OCI-LY7 (cell line): ENCODE measurements at regions not wholly inside any gene's neighbourhood (a gene's known extent, or its start where the extent isn't known, plus 50 kb on each side); places are given as distances from the start of the nearest gene placed in this dataset.

ENCODE experiments used
- BruUV-seq: library from RNA; stranded (reverse); fragments of 400-500 nt; replicated peaks from 2 replicates; lab custom pipeline; 2021; lab: Mats Ljungman, UMichigan
- CTCF ChIA-PET: fragments of 300-600 bp; sonication (Branson Sonifier 250); formaldehyde crosslinking; loops from one replicate; lab custom pipeline; 2022; ENCODE audit warnings: antibody characterized with exemption; ENCODE audit not compliant: unreplicated experiment; lab: Charles Lee
- POLR2A ChIA-PET: fragments of 300-600 bp; sonication (Branson Sonifier 250); formaldehyde crosslinking; loops from one replicate; lab custom pipeline; 2022; ENCODE audit warnings: antibody characterized with exemption; lab: Charles Lee
- DNase-seq: peaks from one replicate; pipeline ENCODE4 v3.0.0-alpha.2; 2015; ENCODE audit warnings: low spot score
- H2AFZ ChIP-seq: fragments of 200-600 bp; sonication (generic), shearing (Covaris generic); 2 replicates; pipeline ENCODE4 v1.6.1; 2014; ENCODE audit warnings: mild to moderate bottlenecking, antibody characterized with exemption, low read length, moderate library complexity
- H3K27ac ChIP-seq: fragments of 200-600 bp; sonication (generic); 2 replicates; pipeline ENCODE4 v1.5.1; 2014; ENCODE audit warnings: mixed run types, low read depth, mild to moderate bottlenecking, moderate library complexity, low read length, inconsistent platforms; ENCODE audit not compliant: poor library complexity, severe bottlenecking
- H3K36me3 ChIP-seq: fragments of 200-600 bp; sonication (generic); 2 replicates; pipeline ENCODE4 v1.6.1; 2014; ENCODE audit warnings: mild to moderate bottlenecking, antibody characterized with exemption, low read length, moderate library complexity, mixed read lengths; ENCODE audit not compliant: insufficient read depth
- H3K4me1 ChIP-seq: fragments of 200-600 bp; sonication (generic); 2 replicates; pipeline ENCODE4 v1.5.1; 2014; ENCODE audit warnings: mild to moderate bottlenecking, low read length; ENCODE audit not compliant: insufficient read depth, poor library complexity, severe bottlenecking
- H3K4me2 ChIP-seq: fragments of 200-600 bp; sonication (generic); 2 replicates; pipeline ENCODE4 v1.6.1; 2014; ENCODE audit warnings: mild to moderate bottlenecking, low read length
- H3K4me3 ChIP-seq: fragments of 200-600 bp; sonication (generic); 2 replicates; pipeline ENCODE4 v1.5.1; 2014; ENCODE audit warnings: mild to moderate bottlenecking, low read depth, low read length; ENCODE audit not compliant: poor library complexity, severe bottlenecking
- H3K79me2 ChIP-seq: fragments of 200-600 bp; sonication (generic); 2 replicates; pipeline ENCODE4 v1.6.1; 2016; ENCODE audit warnings: low read depth, mild to moderate bottlenecking, low read length, moderate library complexity, mixed read lengths; ENCODE audit not compliant: insufficient read depth
- H3K9me2 ChIP-seq: fragments of 200-600 bp; sonication (generic); 2 replicates; pipeline ENCODE4 v1.6.1; 2016; ENCODE audit warnings: mild to moderate bottlenecking, low read length, mixed read lengths; ENCODE audit not compliant: insufficient read depth
- H3K9me3 ChIP-seq: fragments of 200-600 bp; sonication (generic); 2 replicates; pipeline ENCODE4 v1.6.1; 2014; ENCODE audit warnings: mild to moderate bottlenecking, mixed run types, low read length, mixed read lengths
- H4K20me1 ChIP-seq: fragments of 200-600 bp; sonication (generic); 2 replicates; pipeline ENCODE4 v1.6.1; 2014; ENCODE audit warnings: mild to moderate bottlenecking, antibody characterized with exemption, low read length, moderate library complexity, mixed read lengths; ENCODE audit not compliant: insufficient read depth
- EZH2phosphoT487 ChIP-seq: fragments of 200-600 bp; sonication (generic); IDR thresholded peaks from 2 replicates; pipeline ENCODE4 v1.6.1; 2018; ENCODE audit warnings: low read depth, borderline replicate concordance, mild to moderate bottlenecking, mixed run types, antibody characterized with exemption, low read length, moderate library complexity, mixed read lengths
- intact Hi-C: fragments of 100-400 bp; cut with micrococcal nuclease; formaldehyde crosslinking; loops from one replicate; pipeline ENCODE4 v1.10.0; 2022; ENCODE audit not compliant: unreplicated experiment
- TF ChIP-seq, protein P1 (sequence below): fragments of 200-600 bp; sonication (generic); conservative IDR thresholded peaks from 2 replicates; pipeline ENCODE4 v1.5.1; 2014; ENCODE audit warnings: mild to moderate bottlenecking, antibody characterized with exemption, low read length, moderate library complexity, mixed read lengths

- CTCF ChIA-PET, result no interaction called here
- Histone ChIP-seq H3K4me1 (no peaks in the 10 kb centered on the region), H3K4me3 (no peak overlapping the region), H3K27ac (no peak overlapping the region), H3K36me3 (no peaks in the 10 kb centered on the region), H3K9me3 (no peaks in the 10 kb centered on the region), H2AFZ (no peak overlapping the region), H3K79me2 (no peaks in the 10 kb centered on the region), H4K20me1 (no peaks in the 10 kb centered on the region), H3K9me2 (no peaks in the 10 kb centered on the region), H3K4me2 (no peak overlapping the region)
- no peak for DNase-seq
- POLR2A ChIA-PET, result no interaction called here
- BruUV-seq, result no TSS peak
- intact Hi-C loops, result no loop called here
- TF ChIP-seq EZH2phosphoT487, result no peak
- TF ChIP-seq, protein P1, sequence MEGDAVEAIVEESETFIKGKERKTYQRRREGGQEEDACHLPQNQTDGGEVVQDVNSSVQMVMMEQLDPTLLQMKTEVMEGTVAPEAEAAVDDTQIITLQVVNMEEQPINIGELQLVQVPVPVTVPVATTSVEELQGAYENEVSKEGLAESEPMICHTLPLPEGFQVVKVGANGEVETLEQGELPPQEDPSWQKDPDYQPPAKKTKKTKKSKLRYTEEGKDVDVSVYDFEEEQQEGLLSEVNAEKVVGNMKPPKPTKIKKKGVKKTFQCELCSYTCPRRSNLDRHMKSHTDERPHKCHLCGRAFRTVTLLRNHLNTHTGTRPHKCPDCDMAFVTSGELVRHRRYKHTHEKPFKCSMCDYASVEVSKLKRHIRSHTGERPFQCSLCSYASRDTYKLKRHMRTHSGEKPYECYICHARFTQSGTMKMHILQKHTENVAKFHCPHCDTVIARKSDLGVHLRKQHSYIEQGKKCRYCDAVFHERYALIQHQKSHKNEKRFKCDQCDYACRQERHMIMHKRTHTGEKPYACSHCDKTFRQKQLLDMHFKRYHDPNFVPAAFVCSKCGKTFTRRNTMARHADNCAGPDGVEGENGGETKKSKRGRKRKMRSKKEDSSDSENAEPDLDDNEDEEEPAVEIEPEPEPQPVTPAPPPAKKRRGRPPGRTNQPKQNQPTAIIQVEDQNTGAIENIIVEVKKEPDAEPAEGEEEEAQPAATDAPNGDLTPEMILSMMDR, result no peak
These were observed 87.4 kb upstream of the GK2 start for GRCh38 chr4:79495447-79495846.

DNA sequence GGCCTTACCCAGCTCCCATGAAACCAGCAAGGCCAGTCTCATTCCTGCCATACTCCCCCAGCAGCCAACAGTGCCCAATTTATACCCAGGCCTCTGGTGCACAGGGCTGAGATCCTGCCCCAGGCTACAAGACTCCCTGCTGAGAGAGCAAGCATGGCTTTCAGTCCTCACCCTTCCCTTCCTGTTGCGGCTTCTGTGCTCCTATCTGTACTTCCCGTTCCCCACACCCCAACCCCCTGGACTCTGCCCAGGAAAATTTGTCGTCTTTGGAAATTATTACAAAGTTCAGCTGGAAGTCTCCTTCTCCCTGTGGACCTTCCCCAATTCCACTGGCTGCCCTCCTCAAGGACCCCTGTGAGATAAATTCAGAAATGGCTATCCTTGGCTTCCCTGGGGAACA lies 84.1 kb upstream of the GK2 start:
- Histone ChIP-seq H4K20me1 (no peaks in the 10 kb centered on the region), H3K9me2 (no peaks in the 10 kb centered on the region), H3K27ac (no peak overlapping the region), H2AFZ (no peak overlapping the region), H3K9me3 (no peaks in the 10 kb centered on the region), H3K36me3 (no peaks in the 10 kb centered on the region), H3K4me1 (no peaks in the 10 kb centered on the region), H3K79me2 (no peaks in the 10 kb centered on the region), H3K4me3 (no peak overlapping the region), H3K4me2 (no peak overlapping the region)
- no peak for DNase-seq
- ChIA-PET CTCF (no interaction called here), POLR2A (no interaction called here)
- BruUV-seq, result no TSS peak
- TF ChIP-seq, protein P1, result no peak
- no peak for TF ChIP-seq EZH2phosphoT487
- intact Hi-C loops, result no loop called here

GRCh38 chr4:79489506-79489905 lies 81.5 kb upstream of the GK2 start:
- Histone ChIP-seq H3K9me3 (no peaks in the 10 kb centered on the region), H3K9me2 (no peaks in the 10 kb centered on the region), H3K4me3 (no peak overlapping the region), H3K4me2 (no peak overlapping the region), H3K27ac (no peak overlapping the region), H3K79me2 (no peaks in the 10 kb centered on the region), H3K36me3 (no peaks in the 10 kb centered on the region), H4K20me1 (no peaks in the 10 kb centered on the region), H3K4me1 (no peaks in the 10 kb centered on the region), H2AFZ (no peak overlapping the region)
- intact Hi-C loops, result no loop called here
- CTCF ChIA-PET, result no interaction called here
- TF ChIP-seq, protein P1, result no peak
- no peak for TF ChIP-seq EZH2phosphoT487
- POLR2A ChIA-PET, result no interaction called here
- BruUV-seq, result no TSS peak
- DNase-seq, result no peak
